AG09319 (cell line): ENCODE measurements at regions not wholly inside any gene's neighbourhood (a gene's known extent, or its start where the extent isn't known, plus 50 kb on each side); places are given as distances from the start of the nearest gene placed in this dataset.
"Not testable (repeated sequence)": the region's sequence is repeated elsewhere in the genome, so short reads cannot be mapped to it uniquely, and the experiment has no call there.

ENCODE experiments used
- DNase-seq: peaks from one replicate; pipeline ENCODE4 v3.0.0-alpha.2; 2010; ENCODE audit warnings: low read depth; ENCODE audit errors: extremely low read depth
- CTCF ChIP-seq: IDR thresholded peaks from 2 replicates; pipeline ENCODE4 v1.5.1; 2011; ENCODE audit warnings: low read depth, mild to moderate bottlenecking, inconsistent platforms, low read length, moderate library complexity

- DNase-seq = peak; percentile 7
- TF ChIP-seq CTCF = no peak
Observed at GRCh38 chr3:104349836-104350235, 1016.9 kb upstream of the ALCAM start.

- TF ChIP-seq CTCF = no peak
- DNase-seq = no peak
Observed at GRCh38 chr3:104353951-104354350, 1012.8 kb upstream of the ALCAM start.

- no peak for TF ChIP-seq CTCF
- DNase-seq = peak; percentile 66
Observed at GRCh38 chr3:104359546-104359945, 1007.2 kb upstream of the ALCAM start.

GRCh38 chr3:104360038-104360437 is 1006.7 kb upstream of the ALCAM start:
- TF ChIP-seq CTCF = no peak
- DNase-seq = no peak

- DNase-seq = not testable (repeated sequence)
Observed at GRCh38 chr3:104361748-104362147, 1005.0 kb upstream of the ALCAM start.

- DNase-seq = no peak
- no peak for TF ChIP-seq CTCF
Observed at GRCh38 chr3:104362319-104362718, 1004.4 kb upstream of the ALCAM start.

GRCh38 chr3:104367000-104367399 is 999.7 kb upstream of the ALCAM start:
- TF ChIP-seq CTCF = no peak
- DNase-seq = no peak

- no peak for TF ChIP-seq CTCF
- DNase-seq = no peak
Observed at GRCh38 chr3:104368760-104369159, 997.9 kb upstream of the ALCAM start.
